T-helper 9 cell (primary cell): ENCODE measurements at regions not wholly inside any gene's neighbourhood (a gene's known extent, or its start where the extent isn't known, plus 50 kb on each side); places are given as distances from the start of the nearest gene placed in this dataset.
"Not testable (repeated sequence)": the region's sequence is repeated elsewhere in the genome, so short reads cannot be mapped to it uniquely, and the experiment has no call there.

Source experiments
- DNase-seq: peaks from one replicate; pipeline ENCODE4 v3.0.0-alpha.2; 2020

GRCh38 chr3:87792534-87793336 is 266.1 kb downstream of the CGGBP1 start, which contains the start of gene HTR1F:
HTR1F (plus strand) TSS chr3:87792706.
- no peak for DNase-seq

- DNase-seq, result no peak
Measured at GRCh38 chr3:87792198-87792533, 266.6 kb downstream of the CGGBP1 start.

GRCh38 chr3:87791248-87792027 is 267.4 kb downstream of the CGGBP1 start:
- no peak for DNase-seq

GRCh38 chr3:87789049-87789448 is 269.8 kb downstream of the CGGBP1 start:
- DNase-seq, result not testable (repeated sequence)

- no peak for DNase-seq
Measured at GRCh38 chr3:87788516-87788915, 270.3 kb downstream of the CGGBP1 start.

- DNase-seq, result no peak
Measured at GRCh38 chr3:87780811-87781210, 278.0 kb downstream of the CGGBP1 start.

GRCh38 chr3:87778876-87779275 is 279.9 kb downstream of the CGGBP1 start:
- no peak for DNase-seq

GRCh38 chr3:87771337-87772192 is 287.2 kb downstream of the CGGBP1 start:
- DNase-seq, result peak; percentile 9

- DNase-seq, result no peak
Measured at GRCh38 chr3:87766721-87767120, 292.1 kb downstream of the CGGBP1 start.

GRCh38 chr3:87765256-87765655 is 293.5 kb downstream of the CGGBP1 start:
- no peak for DNase-seq

- no peak for DNase-seq
Measured at GRCh38 chr3:87761795-87762194, 297.0 kb downstream of the CGGBP1 start.

- no peak for DNase-seq
Measured at GRCh38 chr3:87761341-87761740, 297.5 kb downstream of the CGGBP1 start.

- no peak for DNase-seq
Measured at GRCh38 chr3:87756616-87757015, 302.2 kb downstream of the CGGBP1 start.

- no peak for DNase-seq
Measured at GRCh38 chr3:87755852-87756251, 303.0 kb downstream of the CGGBP1 start.

- no peak for DNase-seq
Measured at GRCh38 chr3:87742250-87742649, 316.6 kb downstream of the CGGBP1 start.

GRCh38 chr3:87740894-87741293 is 317.9 kb downstream of the CGGBP1 start:
- DNase-seq, result not testable (repeated sequence)

- not testable (repeated sequence) for DNase-seq
Measured at GRCh38 chr3:87737817-87738216, 321.0 kb downstream of the CGGBP1 start.

- no peak for DNase-seq
Measured at GRCh38 chr3:87733671-87734367, 325.0 kb downstream of the CGGBP1 start.

- no peak for DNase-seq
Measured at GRCh38 chr3:87732294-87732693, 326.5 kb downstream of the CGGBP1 start.

- no peak for DNase-seq
Measured at GRCh38 chr3:87727783-87728182, 331.0 kb downstream of the CGGBP1 start.

- DNase-seq, result no peak
Measured at GRCh38 chr3:87719060-87719459, 339.7 kb downstream of the CGGBP1 start.

- DNase-seq, result no peak
Measured at GRCh38 chr3:87710511-87710910, 348.3 kb downstream of the CGGBP1 start.

GRCh38 chr3:87710028-87710427 is 348.8 kb downstream of the CGGBP1 start:
- DNase-seq, result no peak
